ENCODE measurements at regions not wholly inside any gene's neighbourhood (a gene's known extent, or its start where the extent isn't known, plus 50 kb on each side); places are given as distances from the start of the nearest gene placed in this dataset.

DNA sequence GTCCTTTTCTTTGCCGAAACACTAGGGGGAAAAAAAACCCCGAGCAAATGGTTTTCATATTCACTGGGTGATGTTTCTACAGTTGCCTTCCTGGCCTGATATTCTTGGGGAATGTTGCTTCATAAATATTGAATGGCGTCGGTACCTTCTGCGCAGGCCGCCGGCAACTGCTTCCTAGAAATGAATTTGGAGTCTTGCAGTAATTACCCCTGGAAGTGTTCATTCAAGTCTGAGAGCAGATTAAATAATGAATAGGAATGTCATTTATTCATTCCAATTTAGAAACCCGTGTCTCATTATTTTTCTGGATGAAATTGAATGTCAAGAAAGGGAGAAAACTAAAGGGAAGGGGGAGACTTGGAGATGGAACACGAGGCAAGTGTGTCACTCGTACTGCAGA, 179.4 kb upstream of the KCNG1 start:
- no peak overlapping the region for H3K4me3 ChIP-seq (ENCODE audit: low read length in 3 of 3)
- FAIRE-seq = no peak

GRCh38 chr20:51199920-51200319, 177.0 kb upstream of the KCNG1 start:
- intact Hi-C loops (cut with DNase I) = no loop called here
- FAIRE-seq = no peak

More for the DNA sequence above, 179.4 kb upstream of the KCNG1 start:
- intact Hi-C loops (cut with DNase I) = no loop called here
- no peak for DNase-seq
- TF ChIP-seq, protein P1, sequence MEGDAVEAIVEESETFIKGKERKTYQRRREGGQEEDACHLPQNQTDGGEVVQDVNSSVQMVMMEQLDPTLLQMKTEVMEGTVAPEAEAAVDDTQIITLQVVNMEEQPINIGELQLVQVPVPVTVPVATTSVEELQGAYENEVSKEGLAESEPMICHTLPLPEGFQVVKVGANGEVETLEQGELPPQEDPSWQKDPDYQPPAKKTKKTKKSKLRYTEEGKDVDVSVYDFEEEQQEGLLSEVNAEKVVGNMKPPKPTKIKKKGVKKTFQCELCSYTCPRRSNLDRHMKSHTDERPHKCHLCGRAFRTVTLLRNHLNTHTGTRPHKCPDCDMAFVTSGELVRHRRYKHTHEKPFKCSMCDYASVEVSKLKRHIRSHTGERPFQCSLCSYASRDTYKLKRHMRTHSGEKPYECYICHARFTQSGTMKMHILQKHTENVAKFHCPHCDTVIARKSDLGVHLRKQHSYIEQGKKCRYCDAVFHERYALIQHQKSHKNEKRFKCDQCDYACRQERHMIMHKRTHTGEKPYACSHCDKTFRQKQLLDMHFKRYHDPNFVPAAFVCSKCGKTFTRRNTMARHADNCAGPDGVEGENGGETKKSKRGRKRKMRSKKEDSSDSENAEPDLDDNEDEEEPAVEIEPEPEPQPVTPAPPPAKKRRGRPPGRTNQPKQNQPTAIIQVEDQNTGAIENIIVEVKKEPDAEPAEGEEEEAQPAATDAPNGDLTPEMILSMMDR (IDR thresholded peaks at IDR 0.05; ENCODE audit: borderline replicate concordance, extremely low read depth, insufficient read depth) = no peak
- H3K27me3 ChIP-seq (ENCODE audit: control insufficient read depth, insufficient read depth, low read length) = no peaks in the 10 kb centered on the region
- no peaks in the 10 kb centered on the region for H3K9me3 ChIP-seq (ENCODE audit: control insufficient read depth in 2 of 3, insufficient read depth in 1 of 3, low read length in 3 of 3)
- H3K4me1 ChIP-seq (ENCODE audit: control insufficient read depth in 2 of 3, insufficient read depth in 2 of 3, low read depth in 1 of 3, low read length in 3 of 3) = no peaks in the 10 kb centered on the region
- H3K9ac ChIP-seq (ENCODE audit: low read length in 3 of 3) = no peak overlapping the region
- H3K27ac ChIP-seq (ENCODE audit: low read depth in 2 of 2, low read length in 2 of 2) = no peak overlapping the region
- no peaks in the 10 kb centered on the region for H3K36me3 ChIP-seq (ENCODE audit: control insufficient read depth in 2 of 3, insufficient read depth in 3 of 3, low read length in 3 of 3)

DNA sequence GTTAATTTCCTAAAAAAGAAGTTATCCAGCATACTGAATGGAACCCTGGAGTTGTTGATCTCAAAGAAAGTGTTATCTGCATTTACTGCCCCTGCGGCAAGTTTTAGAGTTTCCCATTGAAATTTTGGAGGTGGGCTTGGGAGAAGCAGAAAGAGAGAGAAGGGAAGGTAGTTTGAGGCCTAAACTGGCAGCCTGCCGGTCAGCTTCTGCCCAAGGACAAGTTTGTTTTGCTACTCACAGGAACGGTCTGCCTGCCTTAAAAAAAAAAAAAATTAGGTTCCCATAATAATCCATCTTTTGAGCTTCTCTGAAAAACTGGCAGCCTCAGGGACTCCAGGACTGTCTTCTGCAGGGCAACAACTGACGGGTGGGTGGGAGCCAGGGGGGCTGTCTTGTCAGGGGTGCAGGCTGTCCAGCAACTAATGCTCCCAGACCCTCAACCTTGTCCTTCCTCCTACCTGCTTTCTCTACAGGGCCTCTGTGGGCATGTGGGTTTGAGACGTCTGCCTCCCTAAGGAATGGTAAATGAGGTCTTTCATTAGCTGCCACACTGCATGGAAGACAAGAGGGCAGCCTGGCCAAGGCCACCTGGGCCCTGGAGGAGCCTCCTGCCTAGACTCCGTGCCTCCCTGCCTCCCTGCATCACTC, 176.1 kb upstream of the KCNG1 start:
- Histone ChIP-seq H3K4me1 (ENCODE audit: control insufficient read depth in 2 of 3, insufficient read depth in 2 of 3, low read depth in 1 of 3, low read length in 3 of 3) (no peaks in the 10 kb centered on the region), H3K27ac (ENCODE audit: low read depth in 2 of 2, low read length in 2 of 2) (no peak overlapping the region), H3K9me3 (ENCODE audit: control insufficient read depth in 2 of 3, insufficient read depth in 1 of 3, low read length in 3 of 3) (no peaks in the 10 kb centered on the region), H3K4me3 (ENCODE audit: low read length in 3 of 3) (no peak overlapping the region), H3K9ac (ENCODE audit: low read length in 3 of 3) (no peak overlapping the region), H3K36me3 (ENCODE audit: control insufficient read depth in 2 of 3, insufficient read depth in 3 of 3, low read length in 3 of 3) (no peaks in the 10 kb centered on the region), H3K27me3 (ENCODE audit: control insufficient read depth, insufficient read depth, low read length) (no peaks in the 10 kb centered on the region)
- FAIRE-seq (no peak), DNase-seq (no peak)
- TF ChIP-seq, protein P1 (IDR thresholded peaks at IDR 0.05; ENCODE audit: borderline replicate concordance, extremely low read depth, insufficient read depth) = no peak
- intact Hi-C loops (cut with DNase I) = no loop called here

More at GRCh38 chr20:51199920-51200319, 177.0 kb upstream of the KCNG1 start:
- H3K27ac ChIP-seq (ENCODE audit: low read depth in 2 of 2, low read length in 2 of 2) = no peak overlapping the region
- TF ChIP-seq, protein P1 (IDR thresholded peaks at IDR 0.05; ENCODE audit: borderline replicate concordance, extremely low read depth, insufficient read depth) = no peak
- H3K9me3 ChIP-seq (ENCODE audit: control insufficient read depth in 2 of 3, insufficient read depth in 1 of 3, low read length in 3 of 3) = no peaks in the 10 kb centered on the region
- no peaks in the 10 kb centered on the region for H3K36me3 ChIP-seq (ENCODE audit: control insufficient read depth in 2 of 3, insufficient read depth in 3 of 3, low read length in 3 of 3)
- H3K9ac ChIP-seq (ENCODE audit: low read length in 3 of 3) = no peak overlapping the region
- no peak for DNase-seq
- no peak overlapping the region for H3K4me3 ChIP-seq (ENCODE audit: low read length in 3 of 3)
- H3K4me1 ChIP-seq (ENCODE audit: control insufficient read depth in 2 of 3, insufficient read depth in 2 of 3, low read depth in 1 of 3, low read length in 3 of 3) = no peaks in the 10 kb centered on the region
- H3K27me3 ChIP-seq (ENCODE audit: control insufficient read depth, insufficient read depth, low read length) = no peaks in the 10 kb centered on the region

GRCh38 chr20:51198238-51198637, 175.3 kb upstream of the KCNG1 start:
- FAIRE-seq (no peak), DNase-seq (no peak)
- Histone ChIP-seq H3K4me3 (ENCODE audit: low read length in 3 of 3) (no peak overlapping the region), H3K27ac (ENCODE audit: low read depth in 2 of 2, low read length in 2 of 2) (no peak overlapping the region), H3K4me1 (ENCODE audit: control insufficient read depth in 2 of 3, insufficient read depth in 2 of 3, low read depth in 1 of 3, low read length in 3 of 3) (no peaks in the 10 kb centered on the region), H3K27me3 (ENCODE audit: control insufficient read depth, insufficient read depth, low read length) (no peaks in the 10 kb centered on the region), H3K9ac (ENCODE audit: low read length in 3 of 3) (no peak overlapping the region), H3K36me3 (ENCODE audit: control insufficient read depth in 2 of 3, insufficient read depth in 3 of 3, low read length in 3 of 3) (no peaks in the 10 kb centered on the region), H3K9me3 (ENCODE audit: control insufficient read depth in 2 of 3, insufficient read depth in 1 of 3, low read length in 3 of 3) (no peaks in the 10 kb centered on the region)
- TF ChIP-seq, protein P1 (IDR thresholded peaks at IDR 0.05; ENCODE audit: borderline replicate concordance, extremely low read depth, insufficient read depth) = no peak
- intact Hi-C loops (cut with DNase I) = no loop called here
